Activated CD4-positive, alpha-beta T cell treated with anti-CD3 and anti-CD28 coated beads, Interleukin-2, amount 10 ng/mL, durations not matched to agents 24 days and 14 days (primary cell): ENCODE measurements at regions not wholly inside any gene's neighbourhood (a gene's known extent, or its start where the extent isn't known, plus 50 kb on each side); places are given as distances from the start of the nearest gene placed in this dataset.
"Not testable (repeated sequence)": the region's sequence is repeated elsewhere in the genome, so short reads cannot be mapped to it uniquely, and the experiment has no call there.

ENCODE experiments used
- DNase-seq: peaks from one replicate; pipeline ENCODE4 v3.0.0; 2022
- H3K27ac Mint-ChIP-seq: one replicate; pipeline ENCODE4 v1.8.0; 2022; ENCODE audit warnings: mild to moderate bottlenecking, mixed read lengths
- H3K27me3 Mint-ChIP-seq: one replicate; pipeline ENCODE4 v1.8.0; 2022; ENCODE audit warnings: mixed read lengths
- H3K36me3 Mint-ChIP-seq: one replicate; pipeline ENCODE4 v1.8.0; 2022; ENCODE audit warnings: low read depth, mild to moderate bottlenecking, mixed read lengths
- H3K4me1 Mint-ChIP-seq: one replicate; pipeline ENCODE4 v1.8.0; 2021; ENCODE audit warnings: mixed read lengths
- H3K4me3 Mint-ChIP-seq: one replicate; pipeline ENCODE4 v1.8.0; 2022; ENCODE audit warnings: mild to moderate bottlenecking, moderate library complexity, mixed read lengths
- H3K9me3 Mint-ChIP-seq: one replicate; pipeline ENCODE4 v1.8.0; 2021; ENCODE audit warnings: mixed read lengths
- intact Hi-C: fragments of 100-400 bp; cut with micrococcal nuclease; formaldehyde crosslinking; loops from one replicate; pipeline ENCODE4 v1.15.1; 2023

- H3K36me3 Mint-ChIP-seq, H3K9me3 Mint-ChIP-seq, DNase-seq, intact Hi-C loops, H3K27ac Mint-ChIP-seq, H3K4me1 Mint-ChIP-seq, H3K4me3 Mint-ChIP-seq, H3K27me3 Mint-ChIP-seq: not testable (repeated sequence)
Observed at GRCh38 chr9:82433290-82433931, 444.8 kb downstream of the SPATA31D1 start.

- H3K36me3 Mint-ChIP-seq: no peaks in the 10 kb centered on the region
- no peaks in the 10 kb centered on the region for H3K4me1 Mint-ChIP-seq
- H3K27me3 Mint-ChIP-seq: no peaks in the 10 kb centered on the region
- no peak for DNase-seq
- H3K9me3 Mint-ChIP-seq: peaks cover 10% of the 10 kb centered on the region
- intact Hi-C loops: no loop called here
- no peak overlapping the region for H3K4me3 Mint-ChIP-seq
- no peak overlapping the region for H3K27ac Mint-ChIP-seq
Observed at GRCh38 chr9:82436475-82436874, 447.9 kb downstream of the SPATA31D1 start.

- H3K4me1 Mint-ChIP-seq, H3K27me3 Mint-ChIP-seq, intact Hi-C loops, H3K9me3 Mint-ChIP-seq, DNase-seq, H3K36me3 Mint-ChIP-seq, H3K4me3 Mint-ChIP-seq, H3K27ac Mint-ChIP-seq: not testable (repeated sequence)
Observed at GRCh38 chr9:82437183-82437582, 448.6 kb downstream of the SPATA31D1 start.

DNA sequence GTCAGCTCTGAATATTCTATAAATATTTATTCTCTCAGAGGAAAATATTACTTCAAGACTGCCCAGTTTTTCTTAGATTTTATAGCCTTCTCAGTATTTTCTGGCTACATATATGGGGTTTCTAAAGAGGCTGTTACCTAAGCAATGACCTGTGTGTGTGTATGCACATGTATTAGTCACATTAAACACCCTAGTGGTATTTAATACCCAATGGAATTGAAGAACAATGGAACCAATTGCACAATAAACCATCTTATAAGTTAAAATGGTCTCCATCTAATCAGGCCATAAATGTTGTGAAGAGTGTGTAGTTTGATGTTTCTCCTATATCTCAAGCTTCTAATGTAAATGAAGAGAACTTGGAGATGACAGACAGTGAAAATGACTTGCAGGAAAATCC lies 450.0 kb downstream of the SPATA31D1 start:
- Mint-ChIP-seq H3K27ac (no peak overlapping the region), H3K4me3 (no peak overlapping the region), H3K4me1 (no peaks in the 10 kb centered on the region), H3K27me3 (no peaks in the 10 kb centered on the region), H3K36me3 (no peaks in the 10 kb centered on the region), H3K9me3 (peaks cover 10% of the 10 kb centered on the region)
- no peak for DNase-seq
- intact Hi-C loops: no loop called here

- Mint-ChIP-seq H3K36me3 (no peaks in the 10 kb centered on the region), H3K9me3 (peaks cover 13% of the 10 kb centered on the region), H3K27ac (no peak overlapping the region), H3K4me1 (no peaks in the 10 kb centered on the region), H3K27me3 (no peaks in the 10 kb centered on the region), H3K4me3 (no peak overlapping the region)
- DNase-seq: no peak
- intact Hi-C loops: no loop called here
Observed at GRCh38 chr9:82443312-82443711, 454.7 kb downstream of the SPATA31D1 start.

- DNase-seq: no peak
- H3K4me1 Mint-ChIP-seq: no peaks in the 10 kb centered on the region
- H3K4me3 Mint-ChIP-seq: no peak overlapping the region
- H3K27me3 Mint-ChIP-seq: no peaks in the 10 kb centered on the region
- H3K36me3 Mint-ChIP-seq: no peaks in the 10 kb centered on the region
- no peak overlapping the region for H3K27ac Mint-ChIP-seq
- H3K9me3 Mint-ChIP-seq: peaks cover 3% of the 10 kb centered on the region
- intact Hi-C loops: no loop called here
Observed at GRCh38 chr9:82445556-82445955, 457.0 kb downstream of the SPATA31D1 start.

- no peaks in the 10 kb centered on the region for H3K4me1 Mint-ChIP-seq
- peaks cover 3% of the 10 kb centered on the region for H3K9me3 Mint-ChIP-seq
- no peaks in the 10 kb centered on the region for H3K36me3 Mint-ChIP-seq
- H3K27ac Mint-ChIP-seq: no peak overlapping the region
- intact Hi-C loops: no loop called here
- no peaks in the 10 kb centered on the region for H3K27me3 Mint-ChIP-seq
- H3K4me3 Mint-ChIP-seq: no peak overlapping the region
- DNase-seq: no peak
Observed at GRCh38 chr9:82447343-82447742, 458.8 kb downstream of the SPATA31D1 start.

GRCh38 chr9:82449986-82450385 lies 461.4 kb downstream of the SPATA31D1 start:
- Mint-ChIP-seq H3K4me3 (no peak overlapping the region), H3K36me3 (no peaks in the 10 kb centered on the region), H3K9me3 (peaks cover 3% of the 10 kb centered on the region), H3K27ac (no peak overlapping the region), H3K27me3 (no peaks in the 10 kb centered on the region), H3K4me1 (no peaks in the 10 kb centered on the region)
- intact Hi-C loops: no loop called here
- no peak for DNase-seq

GRCh38 chr9:82454509-82455190 lies 466.1 kb downstream of the SPATA31D1 start:
- Mint-ChIP-seq H3K27me3 (no peaks in the 10 kb centered on the region), H3K9me3 (peaks cover 3% of the 10 kb centered on the region), H3K4me3 (no peak overlapping the region)

DNA sequence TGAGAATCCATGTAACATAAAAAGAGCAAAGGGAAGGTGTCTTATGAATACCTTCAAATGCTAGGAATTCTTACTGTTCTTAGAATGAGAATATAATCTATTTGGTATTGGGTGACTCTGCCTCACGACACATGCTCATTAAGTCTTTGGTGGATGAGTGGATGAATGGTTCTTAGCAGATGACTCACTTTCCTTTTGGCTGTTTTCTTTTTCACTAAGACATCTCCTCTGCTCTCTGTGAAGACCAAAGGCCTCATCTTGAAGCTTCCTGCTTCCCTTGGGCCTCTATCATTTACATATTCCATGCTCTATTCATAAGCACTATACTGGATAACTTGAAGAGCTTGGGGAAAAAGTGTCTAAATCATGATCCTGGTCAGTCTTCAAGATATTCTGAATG lies 468.1 kb downstream of the SPATA31D1 start:
- H3K4me3 Mint-ChIP-seq: no peak overlapping the region

More at GRCh38 chr9:82454509-82455190, 466.1 kb downstream of the SPATA31D1 start:
- Mint-ChIP-seq H3K27ac (no peak overlapping the region), H3K4me1 (no peaks in the 10 kb centered on the region), H3K36me3 (no peaks in the 10 kb centered on the region)
- intact Hi-C loops: no loop called here
- DNase-seq: no peak

DNA sequence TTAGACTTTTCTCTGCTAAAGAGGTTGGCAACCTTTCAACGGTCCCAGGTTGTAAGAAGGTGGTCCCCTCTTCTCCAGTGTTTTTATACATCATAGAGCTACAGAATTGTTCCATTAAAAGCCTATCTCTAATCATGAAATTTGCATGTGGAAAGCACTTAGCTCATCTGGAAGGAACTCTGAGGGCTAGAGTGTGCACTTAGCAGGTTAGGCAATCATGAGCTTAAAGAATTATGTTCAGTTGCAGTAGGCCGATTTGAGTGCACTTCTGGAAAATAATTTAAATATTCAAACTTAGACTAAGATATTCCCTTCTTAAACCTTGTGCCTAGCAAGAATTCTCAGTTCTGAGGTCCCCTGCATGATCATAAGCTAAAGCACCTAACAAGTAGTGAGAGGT lies 468.7 kb downstream of the SPATA31D1 start:
- Mint-ChIP-seq H3K27ac (no peak overlapping the region), H3K36me3 (no peaks in the 10 kb centered on the region), H3K4me1 (no peaks in the 10 kb centered on the region), H3K9me3 (peaks cover 3% of the 10 kb centered on the region), H3K4me3 (no peak overlapping the region), H3K27me3 (no peaks in the 10 kb centered on the region)
- intact Hi-C loops: no loop called here
- DNase-seq: no peak

More for the DNA sequence above, 468.1 kb downstream of the SPATA31D1 start:
- Mint-ChIP-seq H3K36me3 (no peaks in the 10 kb centered on the region), H3K27me3 (no peaks in the 10 kb centered on the region), H3K4me1 (no peaks in the 10 kb centered on the region), H3K27ac (no peak overlapping the region), H3K9me3 (peaks cover 3% of the 10 kb centered on the region)
- intact Hi-C loops: no loop called here
- no peak for DNase-seq

GRCh38 chr9:82457891-82458290 lies 469.3 kb downstream of the SPATA31D1 start:
- H3K4me3 Mint-ChIP-seq: no peak overlapping the region
- no peaks in the 10 kb centered on the region for H3K4me1 Mint-ChIP-seq
- no peak overlapping the region for H3K27ac Mint-ChIP-seq
- H3K9me3 Mint-ChIP-seq: peaks cover 3% of the 10 kb centered on the region
- no peaks in the 10 kb centered on the region for H3K36me3 Mint-ChIP-seq
- no peaks in the 10 kb centered on the region for H3K27me3 Mint-ChIP-seq
- no peak for DNase-seq
- intact Hi-C loops: no loop called here

GRCh38 chr9:82458296-82458695 lies 469.7 kb downstream of the SPATA31D1 start:
- intact Hi-C loops: no loop called here
- no peaks in the 10 kb centered on the region for H3K27me3 Mint-ChIP-seq
- no peak overlapping the region for H3K27ac Mint-ChIP-seq

DNA sequence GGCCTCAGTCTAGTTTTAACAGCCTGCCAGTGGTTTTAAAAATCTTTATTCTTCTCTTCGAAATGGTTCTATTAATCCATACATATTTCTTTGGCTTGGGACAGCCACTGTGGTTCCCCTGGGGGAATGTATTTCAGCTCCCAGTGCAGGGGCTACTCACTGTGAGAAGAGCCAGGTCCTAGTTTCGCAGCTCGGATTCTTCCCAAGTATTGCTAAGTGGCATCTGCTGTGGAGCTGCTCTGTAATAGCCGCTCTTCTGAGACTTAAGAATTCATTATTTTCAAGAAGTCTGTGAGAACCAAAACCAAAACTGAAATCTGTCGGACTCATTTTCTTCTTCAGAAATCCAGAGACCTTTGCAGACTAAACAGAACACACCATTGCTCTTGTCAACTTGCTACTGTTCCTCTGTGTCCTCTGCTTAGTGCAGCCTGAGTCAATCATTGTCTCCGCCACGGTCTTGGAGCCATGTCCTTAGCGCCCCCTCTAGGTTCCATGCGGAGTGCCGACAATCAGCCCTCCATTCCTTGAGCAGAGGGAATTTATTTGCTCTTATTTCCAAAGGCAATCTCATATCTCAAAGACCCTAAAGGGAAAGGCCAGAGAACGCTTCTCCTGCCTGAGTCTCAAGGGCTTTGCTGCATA lies 478.2 kb downstream of the SPATA31D1 start:
- Mint-ChIP-seq H3K27ac (no peak overlapping the region), H3K27me3 (no peaks in the 10 kb centered on the region), H3K9me3 (no peaks in the 10 kb centered on the region), H3K4me3 (no peak overlapping the region), H3K4me1 (no peaks in the 10 kb centered on the region), H3K36me3 (no peaks in the 10 kb centered on the region)
- intact Hi-C loops: no loop called here
- DNase-seq: no peak

More at GRCh38 chr9:82458296-82458695, 469.7 kb downstream of the SPATA31D1 start:
- Mint-ChIP-seq H3K4me3 (no peak overlapping the region), H3K9me3 (peaks cover 3% of the 10 kb centered on the region), H3K36me3 (no peaks in the 10 kb centered on the region), H3K4me1 (no peaks in the 10 kb centered on the region)
- no peak for DNase-seq
